ENCODE measurements at regions not wholly inside any gene's neighbourhood (a gene's known extent, or its start where the extent isn't known, plus 50 kb on each side); places are given as distances from the start of the nearest gene placed in this dataset.

- H2AFZ ChIP-seq (ENCODE audit: low read depth), result no peak overlapping the region
- no peak overlapping the region for H3K9ac ChIP-seq
- no peak overlapping the region for H3K4me2 ChIP-seq
- no peaks in the 10 kb centered on the region for H3K4me1 ChIP-seq (ENCODE audit: low read depth, poor library complexity, severe bottlenecking)
- H3K27ac ChIP-seq, result no peak overlapping the region
- no peaks in the 10 kb centered on the region for H3K79me2 ChIP-seq (ENCODE audit: insufficient read depth, low read depth)
- no peak overlapping the region for H3K4me3 ChIP-seq (IDR thresholded peaks at IDR 0.05; ENCODE audit: insufficient read depth, low read depth, low read length)
- no peaks in the 10 kb centered on the region for H3K36me3 ChIP-seq (ENCODE audit: insufficient read depth)
- no peak for TF ChIP-seq CTCF (conservative IDR thresholded peaks at IDR 0.05; ENCODE audit: low read depth, low read length)
- H4K20me1 ChIP-seq (ENCODE audit: insufficient read depth), result no peaks in the 10 kb centered on the region
- no peaks in the 10 kb centered on the region for H3K27me3 ChIP-seq (ENCODE audit: insufficient read depth, low read depth)
Measured at GRCh38 chr5:98158440-98158839, 615.0 kb upstream of the RGMB start.

- H2AFZ ChIP-seq (ENCODE audit: low read depth), result no peak overlapping the region
Measured at GRCh38 chr5:98163796-98164493, 609.5 kb upstream of the RGMB start.

GRCh38 chr5:98168871-98169270 lies 604.6 kb upstream of the RGMB start:
- no peaks in the 10 kb centered on the region for H3K4me1 ChIP-seq (ENCODE audit: low read depth, poor library complexity, severe bottlenecking)

More at GRCh38 chr5:98163796-98164493, 609.5 kb upstream of the RGMB start:
- H3K36me3 ChIP-seq (ENCODE audit: insufficient read depth), result no peaks in the 10 kb centered on the region
- no peak for TF ChIP-seq CTCF (conservative IDR thresholded peaks at IDR 0.05; ENCODE audit: low read depth, low read length)
- no peak overlapping the region for H3K4me3 ChIP-seq (IDR thresholded peaks at IDR 0.05; ENCODE audit: insufficient read depth, low read depth, low read length)
- no peaks in the 10 kb centered on the region for H3K27me3 ChIP-seq (ENCODE audit: insufficient read depth, low read depth)
- H3K4me1 ChIP-seq (ENCODE audit: low read depth, poor library complexity, severe bottlenecking), result no peaks in the 10 kb centered on the region
- no peak overlapping the region for H3K9ac ChIP-seq
- H3K79me2 ChIP-seq (ENCODE audit: insufficient read depth, low read depth), result no peaks in the 10 kb centered on the region
- H3K27ac ChIP-seq, result no peak overlapping the region
- H4K20me1 ChIP-seq (ENCODE audit: insufficient read depth), result no peaks in the 10 kb centered on the region
- H3K4me2 ChIP-seq, result no peak overlapping the region

GRCh38 chr5:98170994-98171393 lies 602.5 kb upstream of the RGMB start:
- no peaks in the 10 kb centered on the region for H3K79me2 ChIP-seq (ENCODE audit: insufficient read depth, low read depth)

More at GRCh38 chr5:98168871-98169270, 604.6 kb upstream of the RGMB start:
- no peaks in the 10 kb centered on the region for H3K36me3 ChIP-seq (ENCODE audit: insufficient read depth)
- no peaks in the 10 kb centered on the region for H3K79me2 ChIP-seq (ENCODE audit: insufficient read depth, low read depth)
- TF ChIP-seq CTCF (conservative IDR thresholded peaks at IDR 0.05; ENCODE audit: low read depth, low read length), result no peak
- H3K4me2 ChIP-seq, result no peak overlapping the region
- no peaks in the 10 kb centered on the region for H3K27me3 ChIP-seq (ENCODE audit: insufficient read depth, low read depth)
- no peak overlapping the region for H3K4me3 ChIP-seq (IDR thresholded peaks at IDR 0.05; ENCODE audit: insufficient read depth, low read depth, low read length)
- H4K20me1 ChIP-seq (ENCODE audit: insufficient read depth), result no peaks in the 10 kb centered on the region
- no peak overlapping the region for H3K9ac ChIP-seq
- no peak overlapping the region for H3K27ac ChIP-seq
- H2AFZ ChIP-seq (ENCODE audit: low read depth), result no peak overlapping the region

More at GRCh38 chr5:98170994-98171393, 602.5 kb upstream of the RGMB start:
- Histone ChIP-seq H3K4me2 (no peak overlapping the region), H3K4me1 (ENCODE audit: low read depth, poor library complexity, severe bottlenecking) (no peaks in the 10 kb centered on the region), H4K20me1 (ENCODE audit: insufficient read depth) (no peaks in the 10 kb centered on the region), H3K9ac (no peak overlapping the region), H3K27me3 (ENCODE audit: insufficient read depth, low read depth) (no peaks in the 10 kb centered on the region), H2AFZ (ENCODE audit: low read depth) (no peak overlapping the region), H3K27ac (no peak overlapping the region), H3K4me3 (IDR thresholded peaks at IDR 0.05; ENCODE audit: insufficient read depth, low read depth, low read length) (no peak overlapping the region), H3K36me3 (ENCODE audit: insufficient read depth) (no peaks in the 10 kb centered on the region)
- TF ChIP-seq CTCF (conservative IDR thresholded peaks at IDR 0.05; ENCODE audit: low read depth, low read length), result no peak

Measured in KMS-11 (cell line).